NAMALWA (cell line): ENCODE measurements at regions not wholly inside any gene's neighbourhood (a gene's known extent, or its start where the extent isn't known, plus 50 kb on each side); places are given as distances from the start of the nearest gene placed in this dataset.
"Not testable (repeated sequence)": the region's sequence is repeated elsewhere in the genome, so short reads cannot be mapped to it uniquely, and the experiment has no call there.

ENCODE experiments used
- DNase-seq: peaks from one replicate; pipeline ENCODE4 v3.0.0-alpha.2; 2015; ENCODE audit warnings: low spot score

DNA sequence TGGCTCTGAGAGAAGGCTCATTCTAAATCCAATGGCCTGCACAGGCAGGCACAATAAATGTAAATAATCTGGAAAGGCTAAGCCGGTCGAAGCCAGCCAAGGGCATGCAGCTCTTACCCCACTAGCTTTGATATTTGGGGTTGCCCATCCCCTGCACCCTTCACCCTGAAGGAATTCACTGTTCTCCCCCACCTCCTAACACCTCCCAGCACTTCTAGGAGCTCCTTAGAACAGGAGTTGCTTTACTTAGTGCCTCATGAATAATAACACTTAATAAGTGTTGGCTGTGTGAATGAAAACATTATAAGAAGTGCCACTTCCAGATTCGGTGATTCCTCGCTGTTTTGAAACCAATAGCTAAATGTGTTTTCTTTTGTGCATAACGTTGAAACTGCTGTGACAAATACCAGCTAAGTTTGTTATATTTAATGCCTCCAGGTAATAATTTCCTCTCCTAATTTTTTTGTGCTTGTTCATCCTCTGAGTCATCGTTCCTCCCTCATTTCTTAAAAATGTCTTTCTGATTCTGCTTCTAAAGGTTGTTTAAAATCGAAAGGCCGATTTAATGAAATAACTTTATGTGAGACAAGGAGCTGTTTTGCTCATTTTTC, 458.8 kb downstream of the METTL4 start:
- no peak for DNase-seq

DNA sequence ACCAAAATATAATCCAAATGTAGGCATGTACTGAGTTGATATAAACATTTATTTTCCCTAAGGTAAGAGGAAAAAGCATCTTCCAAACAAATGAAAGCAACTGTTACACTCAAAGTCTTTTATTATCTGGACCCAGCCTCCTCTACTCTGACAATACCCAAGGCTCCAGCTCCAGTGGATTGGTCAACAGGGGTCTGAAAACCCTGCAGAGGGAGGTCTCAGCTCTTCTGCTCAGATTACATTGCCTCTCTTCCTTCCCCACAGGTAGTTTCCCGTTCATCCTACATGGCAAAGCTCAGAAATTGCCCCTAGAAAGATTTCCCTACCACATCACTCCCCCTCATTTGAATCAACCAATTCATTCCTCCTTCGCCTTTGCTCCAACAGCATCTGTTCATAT, 457.0 kb downstream of the METTL4 start:
- DNase-seq: no peak

DNA sequence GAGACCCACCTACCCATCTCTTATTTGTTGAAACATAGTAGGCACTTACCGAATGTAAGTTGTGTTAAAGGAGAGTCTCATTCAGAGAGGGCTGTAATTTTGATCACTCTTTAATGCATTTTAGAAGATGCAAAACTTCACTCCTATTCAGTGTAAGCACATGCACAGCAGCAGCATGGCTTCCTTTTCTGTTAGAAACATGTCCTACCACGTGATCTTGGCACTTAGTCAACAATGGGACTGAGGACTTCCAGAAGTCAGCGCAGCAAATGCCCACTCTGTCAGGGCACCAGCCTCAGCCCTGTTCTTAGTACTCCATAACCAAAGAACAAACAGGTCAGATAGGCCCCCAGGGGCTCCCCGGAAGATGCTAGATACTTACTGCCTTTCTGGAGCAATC, 456.5 kb downstream of the METTL4 start:
- DNase-seq: no peak

DNA sequence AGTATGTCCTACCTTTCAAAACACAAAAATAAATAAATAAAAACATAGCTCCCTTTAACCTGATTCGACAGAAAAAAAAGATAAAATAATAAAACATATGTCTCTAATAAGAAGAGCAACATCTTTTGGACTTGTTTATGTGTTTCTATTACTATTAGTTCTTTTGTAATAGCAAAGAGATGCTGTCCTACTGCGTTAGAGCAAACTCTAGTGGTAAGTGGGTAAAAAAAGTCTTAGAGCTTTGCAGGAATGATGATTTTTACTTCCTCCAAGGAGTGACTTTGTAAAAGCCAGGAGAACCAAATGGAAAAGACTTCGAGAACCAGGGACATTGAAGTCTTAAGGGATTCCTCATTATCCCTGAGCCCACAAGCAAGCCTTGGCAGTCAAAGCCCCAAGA, 450.1 kb downstream of the METTL4 start:
- no peak for DNase-seq

DNA sequence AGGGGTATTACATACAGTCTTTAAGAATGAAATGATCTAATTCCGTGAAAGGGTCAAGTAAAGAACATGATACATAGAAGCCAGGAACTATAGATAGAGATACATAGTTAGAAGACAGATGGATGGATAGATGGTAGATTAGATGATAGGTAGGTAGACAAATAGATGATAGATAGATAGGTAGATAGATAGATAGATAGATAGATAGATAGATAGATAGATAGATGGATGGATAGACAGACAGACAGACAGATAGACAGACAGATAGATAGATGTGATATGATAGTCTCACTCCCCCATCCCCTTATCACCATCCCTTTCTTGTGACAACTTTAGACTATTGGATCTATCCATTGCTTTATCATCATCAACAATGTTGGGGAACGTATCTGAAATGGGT, 448.2 kb downstream of the METTL4 start:
- DNase-seq: no peak

DNA sequence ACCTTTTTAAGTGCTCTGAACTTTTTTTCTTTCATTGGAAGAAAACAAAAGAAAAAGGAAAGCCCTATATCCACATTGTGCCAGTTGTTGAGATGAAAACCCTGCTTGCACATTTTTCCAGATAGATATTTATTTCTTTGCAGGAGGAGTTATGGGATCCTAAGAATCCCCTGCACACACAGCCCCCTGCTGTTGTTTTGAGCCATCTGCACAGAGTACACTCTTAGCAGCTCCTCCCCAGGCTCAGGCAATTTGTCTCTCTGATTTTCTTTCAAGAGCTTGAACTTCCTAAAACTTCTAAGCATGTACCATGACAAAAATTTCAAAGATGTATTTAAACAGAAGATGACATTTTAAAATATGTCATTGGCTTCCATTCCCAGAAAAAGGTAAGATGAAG, 436.9 kb downstream of the METTL4 start:
- peak; percentile 3 for DNase-seq

DNA sequence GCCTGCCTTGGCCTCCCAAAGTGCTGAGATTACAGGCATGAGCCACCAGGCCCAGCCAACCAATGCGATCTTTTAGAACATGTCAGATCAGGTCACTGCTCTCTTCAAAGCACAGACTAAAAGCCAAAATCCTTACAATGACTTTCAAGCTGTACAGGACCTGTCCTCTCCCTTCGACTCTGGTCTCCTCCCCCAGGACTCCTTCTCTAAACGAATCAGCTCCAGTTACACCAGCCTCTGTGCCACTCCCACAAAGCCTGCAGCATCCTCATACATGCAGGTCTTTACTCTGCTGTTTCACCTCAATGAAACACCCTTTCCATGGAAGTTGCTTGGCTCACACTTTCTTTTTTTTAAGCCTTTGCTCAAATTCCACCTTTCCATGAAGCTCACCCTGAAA, 436.0 kb downstream of the METTL4 start:
- DNase-seq: no peak

DNA sequence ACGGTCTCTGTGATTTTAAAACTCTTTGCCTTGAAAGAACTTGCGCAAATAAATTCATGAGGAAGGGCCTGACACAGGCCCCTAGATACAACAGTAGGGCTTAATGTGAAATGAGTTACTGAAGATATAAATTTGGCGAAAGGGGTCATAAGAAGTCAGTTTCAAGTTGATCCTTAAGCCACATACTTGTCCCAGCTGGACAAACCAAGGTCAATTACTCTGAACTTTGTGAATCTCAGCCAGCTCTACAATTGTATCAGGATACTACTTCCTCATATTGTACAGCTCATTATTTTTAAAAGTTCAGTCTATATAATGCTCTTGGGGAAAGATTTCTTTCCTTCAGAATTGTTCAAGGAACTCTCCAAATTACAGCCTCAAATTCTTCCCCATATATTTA, 432.8 kb downstream of the METTL4 start:
- DNase-seq: no peak

DNA sequence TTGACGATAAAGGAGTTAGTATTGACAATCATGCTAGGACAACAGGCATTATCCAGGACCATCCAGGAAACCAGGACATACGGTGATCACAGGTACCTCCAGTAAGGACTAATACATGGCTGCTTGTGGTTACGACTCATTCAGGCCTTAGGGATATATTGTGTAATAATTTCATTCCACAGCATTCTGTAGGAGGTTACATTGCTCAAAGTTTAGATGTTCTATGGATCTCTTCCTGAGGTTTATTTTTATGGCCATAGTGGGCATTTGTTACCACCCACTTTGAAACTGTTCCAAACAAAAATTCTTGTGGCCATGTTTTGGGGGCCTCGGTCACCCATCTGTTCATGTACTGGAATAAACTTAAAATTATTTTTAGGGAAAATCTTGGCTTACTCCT, 431.6 kb downstream of the METTL4 start:
- no peak for DNase-seq

DNA sequence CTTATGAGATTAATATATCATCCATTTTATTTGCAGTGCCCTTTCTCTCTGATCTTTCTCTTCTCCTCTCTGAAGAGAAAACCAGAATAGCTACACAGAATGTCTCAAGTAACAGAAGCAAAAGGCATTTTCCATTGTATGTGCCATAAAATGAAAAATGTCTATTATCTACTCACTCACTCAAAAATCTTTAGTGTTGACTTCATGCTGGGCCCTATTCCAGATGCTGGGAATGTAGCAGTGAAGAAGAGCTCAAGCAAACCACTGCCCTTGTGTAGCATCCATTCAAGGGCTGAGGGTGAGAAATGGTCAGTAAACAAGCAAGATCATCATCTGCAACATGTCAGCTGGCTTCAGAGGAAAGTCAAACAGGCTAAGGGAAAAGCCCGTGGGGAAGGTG, 427.7 kb downstream of the METTL4 start:
- DNase-seq: no peak

DNA sequence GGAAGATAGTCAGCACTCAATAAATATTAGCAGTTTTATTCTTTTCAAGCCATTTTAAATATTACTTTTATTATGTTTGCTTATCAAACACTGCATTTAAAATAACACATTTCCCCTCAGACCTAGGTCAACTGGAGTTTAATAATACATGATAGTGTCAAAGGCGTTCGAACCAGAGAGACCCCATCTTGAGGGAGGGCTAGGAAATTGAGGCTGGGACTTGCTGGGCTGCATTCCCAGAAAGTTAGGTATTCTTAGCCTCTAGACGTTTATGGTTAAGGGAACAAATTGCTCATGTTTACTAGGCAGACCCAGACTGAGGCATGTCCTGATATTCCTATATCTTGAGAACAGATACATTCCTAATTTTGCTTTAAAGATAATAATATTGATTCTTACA, 426.5 kb downstream of the METTL4 start:
- DNase-seq: no peak

DNA sequence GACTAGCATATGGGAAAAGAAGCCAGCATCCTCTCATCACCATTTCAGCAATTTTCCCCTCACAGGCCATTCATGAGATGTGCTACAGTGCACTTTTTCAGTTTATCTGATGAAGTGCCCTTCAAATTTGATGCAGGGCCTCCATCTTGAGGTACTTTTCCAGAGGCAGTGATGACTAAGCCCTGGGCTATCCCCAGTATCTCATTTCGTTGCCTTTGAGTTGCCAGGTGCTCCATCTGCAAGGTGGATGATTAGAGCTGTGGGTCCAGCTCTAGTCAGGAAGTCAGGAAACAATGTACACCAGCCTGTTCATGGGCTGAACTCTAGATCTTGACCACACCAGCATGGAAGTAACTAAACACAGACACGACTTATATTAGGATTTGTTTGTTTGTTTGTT, 425.2 kb downstream of the METTL4 start:
- no peak for DNase-seq

DNA sequence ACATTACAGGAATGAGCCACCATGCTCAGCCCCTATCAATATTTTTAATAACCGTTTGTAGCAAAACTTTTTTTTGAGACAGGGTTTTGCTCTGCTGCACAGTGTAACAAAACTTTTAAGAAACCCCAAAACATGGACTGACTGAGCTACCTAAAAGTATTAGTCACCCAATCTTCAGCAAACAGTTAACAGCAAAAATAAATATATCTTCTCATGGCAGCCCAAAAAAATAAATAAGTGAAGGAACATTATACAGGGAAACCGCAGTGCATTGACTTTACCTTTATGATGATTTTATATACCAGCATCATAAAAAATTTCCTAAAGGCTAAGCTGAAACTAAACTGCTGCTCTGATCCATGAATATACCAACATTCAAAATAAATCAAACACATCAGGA, 424.6 kb downstream of the METTL4 start:
- no peak for DNase-seq

DNA sequence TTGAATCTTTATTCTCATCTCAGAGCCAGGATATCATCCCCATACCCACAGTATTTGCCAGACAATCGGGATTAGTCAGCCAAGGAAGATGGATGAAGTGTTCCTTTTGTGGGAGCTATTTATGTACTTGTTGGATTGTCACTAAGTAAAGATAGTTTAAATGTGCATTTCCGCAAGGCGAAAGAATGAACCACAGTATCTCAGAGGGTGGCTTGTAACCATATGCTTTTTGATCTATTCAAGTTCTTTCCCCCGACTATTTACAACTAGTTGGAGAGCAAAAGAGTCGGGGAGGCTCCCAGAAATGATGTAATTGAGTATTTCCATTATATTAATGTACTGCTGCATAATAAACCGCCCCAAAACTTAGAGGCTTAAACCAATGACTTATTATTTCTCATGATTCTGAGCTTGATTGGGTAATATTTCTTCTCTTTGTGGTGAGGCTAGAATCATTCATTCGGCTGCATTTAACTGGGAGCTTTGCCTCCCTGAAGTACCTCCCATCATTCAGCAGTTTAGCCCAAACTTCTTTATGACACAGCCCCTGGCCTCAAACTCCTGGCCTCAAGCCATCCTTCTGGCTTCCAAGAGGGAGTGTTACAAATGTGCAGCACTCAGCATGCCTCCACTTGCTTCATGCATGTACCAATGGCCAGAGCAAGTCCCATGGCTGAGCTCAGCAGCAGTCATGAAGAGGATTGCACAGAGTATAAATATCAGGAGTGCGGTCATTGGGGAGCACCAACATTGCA, 423.7 kb downstream of the METTL4 start:
- DNase-seq: no peak

DNA sequence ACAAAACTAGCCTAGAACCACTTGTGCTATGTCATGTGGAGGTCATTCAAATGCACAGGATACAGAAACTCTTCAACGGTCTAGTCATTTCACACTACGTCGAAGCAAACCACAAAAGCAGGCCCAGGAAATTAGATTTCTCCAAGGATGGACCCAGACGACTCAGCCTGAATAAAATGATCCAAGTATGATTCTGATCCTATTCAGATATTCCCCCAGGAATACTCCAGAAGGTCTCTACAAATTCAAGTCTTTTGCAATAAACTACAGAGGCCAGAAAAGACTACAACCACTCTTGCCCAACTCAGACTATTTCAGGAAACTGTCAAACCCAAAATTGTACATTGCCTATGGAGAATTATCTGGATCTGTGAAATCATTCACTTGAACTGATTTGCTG, 422.5 kb downstream of the METTL4 start:
- no peak for DNase-seq

DNA sequence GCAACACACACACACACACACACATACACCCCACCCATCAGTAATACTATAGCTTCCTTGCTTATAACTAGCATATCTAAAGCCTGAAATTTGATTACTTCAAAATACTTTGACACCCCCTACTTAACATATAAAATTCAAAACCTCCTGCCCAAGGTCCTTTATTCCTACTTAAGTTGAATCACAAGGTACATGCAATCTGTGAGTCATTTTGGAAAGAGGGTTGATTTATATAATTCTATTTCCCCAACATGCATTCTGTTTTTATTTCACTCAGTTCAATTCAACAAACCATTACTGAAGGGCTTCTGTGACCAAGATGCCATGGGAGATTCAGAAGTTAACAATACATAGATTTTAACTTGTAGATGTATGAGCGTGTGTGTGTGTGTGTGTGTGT, 420.7 kb downstream of the METTL4 start:
- no peak for DNase-seq

DNA sequence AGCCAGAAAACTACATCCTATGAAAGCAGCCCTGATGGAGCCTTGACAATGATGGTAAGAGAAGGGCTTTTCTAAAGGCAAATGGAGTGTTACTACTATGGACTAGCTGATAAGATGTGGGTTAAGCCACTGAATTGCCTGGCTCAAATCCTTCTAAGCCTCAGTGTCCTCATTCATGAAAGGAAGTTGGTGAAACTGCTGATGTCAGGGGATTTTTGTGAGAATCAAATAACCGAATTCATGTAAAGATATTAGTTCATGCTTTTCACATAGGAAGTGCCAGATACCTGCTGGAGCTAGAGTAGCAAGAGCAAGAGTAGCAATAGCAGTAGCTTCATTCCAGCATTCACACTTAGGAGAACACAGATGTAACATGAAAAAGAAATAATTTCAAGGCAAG, 417.0 kb downstream of the METTL4 start:
- DNase-seq: no peak

DNA sequence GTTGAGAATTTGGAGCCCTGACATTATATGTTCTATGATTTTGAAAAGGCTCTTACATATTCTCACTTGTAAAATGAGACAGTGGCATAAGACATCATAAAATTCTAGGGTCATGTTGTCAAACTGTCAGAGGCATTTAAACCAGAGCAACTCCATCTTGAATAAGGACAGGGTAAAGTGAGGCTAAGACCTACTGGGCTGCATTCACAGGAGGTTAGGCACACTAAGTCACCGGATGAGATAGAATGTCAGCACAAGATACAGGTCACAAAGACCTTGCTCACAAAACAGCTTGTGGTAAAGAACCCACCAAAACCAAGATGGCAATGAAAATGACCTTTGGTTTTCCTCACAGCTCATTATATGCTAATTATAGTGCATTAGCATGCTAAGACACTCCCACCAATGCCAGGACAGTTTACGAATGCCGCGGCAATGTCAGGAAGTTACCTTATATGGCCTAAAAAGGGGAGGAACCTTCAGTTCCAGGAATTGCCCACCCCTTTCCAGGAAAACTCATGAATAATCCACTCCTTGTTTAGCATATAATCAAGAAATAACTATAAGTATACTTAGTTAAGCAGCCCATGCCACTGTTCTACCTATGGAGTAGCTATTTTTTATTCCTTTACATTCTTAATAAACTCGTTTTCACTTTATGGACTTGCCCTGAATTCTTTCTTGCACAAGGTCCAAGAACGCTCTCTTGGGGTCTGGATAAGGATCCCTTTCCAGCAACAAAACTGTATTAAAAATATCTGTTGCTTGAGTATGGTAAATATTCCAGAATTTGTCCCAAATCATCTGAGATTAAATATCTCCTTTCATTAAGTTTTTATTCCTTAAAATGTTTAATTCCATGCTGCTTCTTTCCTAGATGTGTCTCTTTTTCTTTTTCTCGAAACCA, 406.4 kb downstream of the METTL4 start:
- DNase-seq: no peak

DNA sequence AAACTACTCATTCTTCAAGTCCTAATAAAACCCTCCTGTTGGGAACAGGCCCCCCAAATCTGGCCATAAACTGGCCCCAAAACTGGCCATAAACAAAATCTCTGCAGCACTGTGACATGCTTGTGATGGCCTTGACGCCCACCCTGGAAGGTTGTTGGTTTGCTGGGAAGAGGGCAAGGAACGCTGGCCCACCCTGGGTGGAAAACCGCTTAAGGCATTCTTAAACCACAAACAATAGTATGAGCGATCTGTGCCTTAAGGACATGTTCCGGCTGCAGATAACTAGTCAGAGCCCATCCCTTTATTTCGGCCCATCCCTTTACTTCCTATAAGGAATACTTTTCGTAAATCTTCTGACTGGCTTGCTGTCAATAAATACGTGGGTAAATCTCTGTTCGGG, 404.4 kb downstream of the METTL4 start:
- DNase-seq: not testable (repeated sequence)

DNA sequence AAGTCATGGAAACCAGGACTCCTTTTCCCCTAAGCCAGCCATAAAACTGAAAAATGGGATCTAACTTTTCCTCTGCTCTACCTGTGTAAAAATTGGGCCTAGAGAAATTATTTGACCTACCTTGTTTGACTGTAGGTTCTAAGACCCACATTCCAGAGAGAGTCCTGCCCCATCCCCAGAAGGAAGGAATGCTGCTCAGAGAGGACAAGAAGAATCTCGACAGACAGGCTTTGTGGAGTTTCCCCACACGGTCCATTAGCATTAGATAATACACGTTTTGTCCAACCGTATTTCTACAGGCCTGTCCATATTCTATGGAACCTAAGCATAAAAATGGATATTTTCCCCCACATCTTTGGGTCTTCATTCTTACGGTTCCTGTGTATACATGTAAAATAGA, 403.3 kb downstream of the METTL4 start:
- DNase-seq: no peak

DNA sequence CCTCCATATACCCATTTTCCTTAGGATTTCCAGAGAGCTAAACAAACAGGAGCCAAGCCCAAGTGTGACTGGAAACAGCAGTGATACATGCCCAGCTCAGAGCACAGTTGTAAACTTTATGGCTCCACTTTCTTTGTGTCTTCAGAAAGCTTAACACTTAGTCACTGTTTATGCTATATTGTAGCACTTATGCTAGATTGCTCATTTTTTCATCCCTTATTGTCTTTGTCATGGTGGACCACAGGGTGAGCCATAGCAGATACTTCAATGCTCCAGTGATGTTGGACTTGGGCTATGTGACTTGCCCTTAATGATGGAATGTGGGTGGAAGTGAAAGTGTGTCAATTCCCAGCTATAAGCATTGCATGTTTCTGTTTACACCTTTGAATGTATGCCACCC, 401.6 kb downstream of the METTL4 start:
- no peak for DNase-seq

DNA sequence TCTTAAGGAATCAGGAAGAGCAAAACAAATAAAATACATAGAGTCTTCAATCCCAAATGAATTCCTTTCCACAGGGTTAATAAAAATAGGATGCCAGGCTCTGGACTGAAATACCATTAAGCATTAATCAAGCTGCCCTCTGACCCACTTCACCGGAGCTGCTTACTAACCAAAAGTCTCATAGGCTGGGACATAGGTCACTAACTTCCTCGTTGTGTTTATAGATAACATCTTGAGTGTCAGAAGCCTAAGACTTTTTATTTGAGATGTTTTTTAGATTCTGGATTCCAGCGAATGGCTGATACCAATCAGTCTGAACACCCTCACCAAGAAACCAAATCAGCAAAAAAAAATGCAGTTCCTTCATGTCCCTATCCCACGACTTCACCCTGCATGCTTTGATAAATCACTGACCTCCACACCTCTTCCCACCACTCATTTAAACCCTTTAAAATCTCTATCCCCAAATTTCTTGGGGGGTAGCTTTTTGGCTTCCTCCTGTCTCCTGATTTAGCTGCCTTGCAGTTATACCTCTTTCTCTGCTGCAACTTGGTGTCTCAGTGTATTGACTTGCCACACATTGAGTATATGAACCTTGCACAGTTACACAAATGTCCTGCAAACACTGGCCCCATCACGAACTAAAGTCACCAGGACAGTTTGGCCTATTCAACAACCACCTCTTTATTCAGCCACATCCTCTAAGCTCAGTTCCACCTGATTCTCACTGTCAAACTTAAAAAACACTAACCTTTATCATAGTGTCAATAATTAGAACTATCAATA, 399.3 kb downstream of the METTL4 start:
- DNase-seq: no peak
